ENCODE measurements at regions not wholly inside any gene's neighbourhood (a gene's known extent, or its start where the extent isn't known, plus 50 kb on each side); places are given as distances from the start of the nearest gene placed in this dataset.

GRCh38 chr6:112597176-112597575 lies 250.0 kb downstream of the RFPL4B start:
- TF ChIP-seq CTCF (IDR thresholded peaks at IDR 0.05): no peak

GRCh38 chr6:112600168-112600567 lies 253.0 kb downstream of the RFPL4B start:
- TF ChIP-seq CTCF (IDR thresholded peaks at IDR 0.05): peak; percentile 26; the same call in 1 of the 2 replicates

GRCh38 chr6:112603726-112604125 lies 256.6 kb downstream of the RFPL4B start:
- no peak for TF ChIP-seq CTCF (IDR thresholded peaks at IDR 0.05)

- TF ChIP-seq CTCF (IDR thresholded peaks at IDR 0.05): no peak
Measured at GRCh38 chr6:112606656-112607435, 259.7 kb downstream of the RFPL4B start.

- no peak for TF ChIP-seq CTCF (IDR thresholded peaks at IDR 0.05)
Measured at GRCh38 chr6:112613410-112613809, 266.3 kb downstream of the RFPL4B start.

GRCh38 chr6:112618849-112619248 lies 271.7 kb downstream of the RFPL4B start:
- TF ChIP-seq CTCF (IDR thresholded peaks at IDR 0.05): peak; percentile 42; the same call in 1 of the 2 replicates

GRCh38 chr6:112620812-112621569 lies 273.9 kb downstream of the RFPL4B start:
- TF ChIP-seq CTCF (IDR thresholded peaks at IDR 0.05): no peak
